IMR-90 (cell line): ENCODE measurements at regions not wholly inside any gene's neighbourhood (a gene's known extent, or its start where the extent isn't known, plus 50 kb on each side); places are given as distances from the start of the nearest gene placed in this dataset.

Experiments
- ATAC-seq: fragments of 200-7000 bp; cut with Tn5 transposase; 2 replicates; pipeline ENCODE4 v1.9.1; 2020; ENCODE audit warnings: low read depth, mild to moderate bottlenecking, moderate library complexity
- BruUV-seq: library from RNA; stranded (reverse); fragments of 400-500 nt; replicated peaks from 2 replicates; lab custom pipeline; 2021; lab: Mats Ljungman, UMichigan
- CTCF ChIA-PET: fragments of 300-600 bp; formaldehyde crosslinking; extraction: SDS; loops from one replicate; lab custom pipeline; 2021; ENCODE audit warnings: antibody characterized with exemption; lab: Yijun Ruan, JAX
- POLR2A ChIA-PET: fragments of 300-600 bp; sonication (Branson Sonifier 250); formaldehyde crosslinking; loops from one replicate; lab custom pipeline; 2022; ENCODE audit warnings: antibody characterized with exemption; ENCODE audit not compliant: unreplicated experiment; lab: Charles Lee
- DNase-seq: peaks from one replicate; pipeline ENCODE4 v3.0.0; 2013
- H2AFZ ChIP-seq: replicated peaks from 2 replicates; pipeline ENCODE3; 2013; ENCODE audit warnings: low read length, mild to moderate bottlenecking; ENCODE audit not compliant: poor library complexity
- H2AK5ac ChIP-seq: 2 replicates; pipeline ENCODE4 v1.6.1; 2013; ENCODE audit warnings: low read depth, low read length, inconsistent platforms
- H2AK9ac ChIP-seq: replicated peaks from 2 replicates; pipeline ENCODE3; 2013; ENCODE audit warnings: mild to moderate bottlenecking, low read depth, low read length, moderate library complexity; ENCODE audit not compliant: poor library complexity
- H2BK120ac ChIP-seq: 2 replicates; pipeline ENCODE4 v1.6.1; 2013; ENCODE audit warnings: low read depth, low read length, inconsistent platforms
- H2BK15ac ChIP-seq: 3 replicates; pipeline ENCODE4 v1.6.1; 2013; ENCODE audit warnings: low read depth, low read length, inconsistent platforms
- H2BK20ac ChIP-seq: 2 replicates; pipeline ENCODE4 v1.6.1; 2013; ENCODE audit warnings: low read depth, mild to moderate bottlenecking, inconsistent platforms, low read length, moderate library complexity
- H2BK5ac ChIP-seq: 2 replicates; pipeline ENCODE4 v1.6.1; 2013; ENCODE audit warnings: mild to moderate bottlenecking, low read depth, low read length, inconsistent platforms; ENCODE audit not compliant: poor library complexity, severe bottlenecking
- H3K14ac ChIP-seq: replicated peaks from 2 replicates; pipeline ENCODE4 v1.6.1; 2013; ENCODE audit warnings: low read depth, low read length, inconsistent platforms
- H3K18ac ChIP-seq: 2 replicates; pipeline ENCODE4 v1.6.1; 2013; ENCODE audit warnings: low read depth, low read length, control low read depth
- H3K23ac ChIP-seq: 2 replicates; pipeline ENCODE4 v1.6.1; 2013; ENCODE audit warnings: low read depth, low read length, inconsistent platforms
- H3K27ac ChIP-seq: 2 replicates; pipeline ENCODE4 v1.5.1; 2013; ENCODE audit warnings: mild to moderate bottlenecking, control low read depth, low read length; ENCODE audit not compliant: insufficient read depth
- H3K27me3 ChIP-seq: 2 replicates; pipeline ENCODE4 v1.6.1; 2013; ENCODE audit warnings: low read length; ENCODE audit not compliant: control insufficient read depth, insufficient read depth
- H3K36me3 ChIP-seq: 2 replicates; pipeline ENCODE4 v1.6.1; 2013; ENCODE audit warnings: low read length, mixed read lengths; ENCODE audit not compliant: control insufficient read depth, insufficient read depth
- H3K4ac ChIP-seq: 2 replicates; pipeline ENCODE4 v1.6.1; 2013; ENCODE audit warnings: low read depth, low read length, inconsistent platforms
- H3K4me1 ChIP-seq: 2 replicates; pipeline ENCODE4 v1.6.1; 2013; ENCODE audit warnings: low read length, mixed read lengths; ENCODE audit not compliant: control insufficient read depth, insufficient read depth
- H3K4me2 ChIP-seq: 2 replicates; pipeline ENCODE4 v1.6.1; 2013; ENCODE audit warnings: low read depth, mild to moderate bottlenecking, control low read depth, low read length, moderate library complexity
- H3K4me3 ChIP-seq: 2 replicates; pipeline ENCODE4 v1.5.1; 2013; ENCODE audit warnings: low read depth, mild to moderate bottlenecking, control low read depth, low read length, moderate library complexity; ENCODE audit not compliant: insufficient read depth
- H3K56ac ChIP-seq: 2 replicates; pipeline ENCODE4 v1.6.1; 2013; ENCODE audit warnings: low read length, inconsistent platforms; ENCODE audit not compliant: insufficient read depth; ENCODE audit errors: extremely low read depth
- H3K79me1 ChIP-seq, 2 experiments: 2 replicates each; pipeline ENCODE4 v1.6.1; 2013; ENCODE audit warnings: low read length in 2 of 2, inconsistent platforms in 1 of 2, low read depth in 1 of 2
- H3K9ac ChIP-seq: 2 replicates; pipeline ENCODE4 v1.6.1; 2013; ENCODE audit warnings: low read depth, low read length, control low read depth
- H3K9me1 ChIP-seq: 2 replicates; pipeline ENCODE4 v1.6.1; 2013; ENCODE audit warnings: low read length, inconsistent platforms; ENCODE audit not compliant: insufficient read depth
- H3K9me3 ChIP-seq: 2 replicates; pipeline ENCODE4 v1.6.1; 2013; ENCODE audit warnings: low read length; ENCODE audit not compliant: control insufficient read depth, insufficient read depth
- H4K20me1 ChIP-seq: 2 replicates; pipeline ENCODE4 v1.6.1; 2013; ENCODE audit warnings: low read length, inconsistent platforms; ENCODE audit not compliant: insufficient read depth
- H4K5ac ChIP-seq: 2 replicates; pipeline ENCODE4 v1.6.1; 2013; ENCODE audit warnings: mild to moderate bottlenecking, low read depth, low read length, control low read depth
- H4K8ac ChIP-seq, 2 experiments: 2 replicates each; pipeline ENCODE4 v1.6.1; 2013; ENCODE audit warnings: low read depth in 2 of 2, low read length in 2 of 2, control low read depth in 1 of 2, inconsistent platforms in 1 of 2
- H4K91ac ChIP-seq: 2 replicates; pipeline ENCODE4 v1.6.1; 2013; ENCODE audit warnings: low read depth, low read length, inconsistent platforms; ENCODE audit not compliant: insufficient read depth
- BHLHE40 ChIP-seq: fragments of 150-350 bp; IDR thresholded peaks from 2 replicates; pipeline ENCODE4 v1.6.1; 2016; ENCODE audit warnings: mild to moderate bottlenecking, low read depth, low read length
- CEBPB ChIP-seq: IDR thresholded peaks from 2 replicates; pipeline ENCODE4 v1.6.1; 2012; ENCODE audit warnings: low read depth, low read length, improper control_type of control experiment
- CHD1 ChIP-seq: IDR thresholded peaks from 2 replicates; pipeline ENCODE4 v1.6.1; 2012; ENCODE audit warnings: low read depth, low read length, improper control_type of control experiment
- FOS ChIP-seq: fragments of 150-350 bp; IDR thresholded peaks from 2 replicates; pipeline ENCODE4 v1.6.1; 2016; ENCODE audit warnings: low read depth, low read length
- MAFK ChIP-seq: IDR thresholded peaks from 2 replicates; pipeline ENCODE4 v1.6.1; 2012; ENCODE audit warnings: low read depth, low read length, improper control_type of control experiment
- MAZ ChIP-seq: IDR thresholded peaks from 2 replicates; pipeline ENCODE4 v1.6.1; 2012; ENCODE audit warnings: low read depth, mild to moderate bottlenecking, low read length, improper control_type of control experiment, moderate library complexity, borderline replicate concordance
- MXI1 ChIP-seq: IDR thresholded peaks from 2 replicates; pipeline ENCODE4 v1.6.1; 2012; ENCODE audit warnings: low read depth, mild to moderate bottlenecking, low read length, moderate library complexity, borderline replicate concordance
- NFE2L2 ChIP-seq: fragments of 150-350 bp; IDR thresholded peaks from 2 replicates; pipeline ENCODE4 v1.6.1; 2016; ENCODE audit warnings: low read depth, mild to moderate bottlenecking, low read length
- POLR2A ChIP-seq: IDR thresholded peaks from 2 replicates; pipeline ENCODE4 v1.6.1; 2012; ENCODE audit warnings: mild to moderate bottlenecking, low read depth, low read length
- RAD21 ChIP-seq: IDR thresholded peaks from 2 replicates; pipeline ENCODE4 v1.6.1; 2012; ENCODE audit warnings: low read length, improper control_type of control experiment
- RCOR1 ChIP-seq: IDR thresholded peaks from 2 replicates; pipeline ENCODE4 v1.6.1; 2012; ENCODE audit warnings: mild to moderate bottlenecking, low read length, improper control_type of control experiment; ENCODE audit not compliant: insufficient replicate concordance
- RFX5 ChIP-seq: IDR thresholded peaks from 2 replicates; pipeline ENCODE4 v1.8.0; 2012; ENCODE audit warnings: low read depth, mild to moderate bottlenecking, low read length, moderate library complexity
- SMC3 ChIP-seq: fragments of 150-350 bp; IDR thresholded peaks from 2 replicates; pipeline ENCODE4 v1.6.1; 2016; ENCODE audit warnings: low read depth, mild to moderate bottlenecking, antibody characterized with exemption, low read length, moderate library complexity
- WGBS, 2 experiments: methylation state at CpG; one replicate each; pipeline versions ENCODE4 v1.1.5 to v1.1.7; 2013; ENCODE audit warnings: missing lambda C conversion rate in 2 of 2; ENCODE audit not compliant: insufficient read length in 1 of 2; ENCODE audit errors: extremely low coverage in 2 of 2; 5-methylcytosine and 5-hydroxymethylcytosine counted together
- dilution Hi-C: fragments of 300-500 bp; cut with HindIII; formaldehyde crosslinking; loops from one replicate; pipeline ENCODE4 v1.14.3; 2018; ENCODE audit warnings: low sequenced_read_pairs; ENCODE audit not compliant: unreplicated experiment
- in situ Hi-C: fragments of 300-500 bp; cut with MboI; formaldehyde crosslinking; loops from 3 replicates; pipeline ENCODE4 v1.14.3; 2019; ENCODE audit warnings: low sequenced_read_pairs, inconsistent platforms, mixed read lengths
- intact Hi-C: fragments of 100-400 bp; cut with micrococcal nuclease; formaldehyde crosslinking; loops from 2 replicates; pipeline ENCODE4 v1.10.0; 2022
- TF ChIP-seq, protein P1 (sequence below): fragments of 150-350 bp; IDR thresholded peaks from 2 replicates; pipeline ENCODE4 v1.6.1; 2017; ENCODE audit warnings: mild to moderate bottlenecking, antibody characterized with exemption, low read length, low read depth
- TF ChIP-seq, protein P2 (sequence below): conservative IDR thresholded peaks from 2 replicates; pipeline ENCODE4 v1.5.1; 2012; ENCODE audit warnings: mild to moderate bottlenecking, low read depth, low read length, improper control_type of control experiment
- TF ChIP-seq, protein P3 (sequence below): fragments of 150-350 bp; IDR thresholded peaks from 2 replicates; pipeline ENCODE4 v1.6.1; 2016; ENCODE audit warnings: low read depth, mild to moderate bottlenecking, low read length, moderate library complexity, borderline replicate concordance

DNA sequence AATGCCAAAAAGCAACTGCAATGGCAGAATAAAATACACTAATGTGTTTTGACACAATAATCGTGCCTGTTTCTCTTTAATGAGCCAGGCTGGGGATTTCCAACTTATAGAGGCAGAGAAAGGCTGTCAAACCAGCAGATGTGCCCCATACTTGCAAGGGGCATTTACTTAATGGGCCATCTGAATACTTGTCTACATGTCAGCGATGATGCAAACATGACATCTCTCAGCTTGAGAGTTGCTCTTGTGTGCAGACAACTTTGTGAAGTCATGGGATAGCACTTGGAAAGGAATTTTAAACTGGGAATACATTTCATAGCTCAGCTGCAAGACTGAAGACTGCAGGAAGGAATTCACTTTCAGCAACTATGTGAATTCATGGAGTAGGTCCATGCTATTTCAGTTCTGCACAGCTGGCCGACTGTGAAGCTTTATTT is 127.4 kb upstream of the ADAMTS9 start:
- Histone ChIP-seq H2AK5ac (no peak overlapping the region), H3K23ac (no peak overlapping the region), H3K56ac (no peak overlapping the region), H4K5ac (no peak overlapping the region), H3K27me3 (no peaks in the 10 kb centered on the region), H3K4me2 (no peak overlapping the region), H3K9me3 (no peaks in the 10 kb centered on the region), H2AK9ac (no peak overlapping the region), H3K14ac (no peak overlapping the region), H3K36me3 (no peaks in the 10 kb centered on the region), H2AFZ (no peak overlapping the region), H2BK15ac (no peak overlapping the region), H4K8ac (no peak overlapping the region), H2BK20ac (no peak overlapping the region), H2BK5ac (no peak overlapping the region), H3K4me3 (no peak overlapping the region), H2BK120ac (no peak overlapping the region), H3K4me1 (peaks cover 3% of the 10 kb centered on the region; the same call in 1 of the 2 replicates), H3K4ac (no peak overlapping the region), H3K18ac (no peak overlapping the region), H4K20me1 (no peaks in the 10 kb centered on the region), H3K27ac (no peak overlapping the region), H4K91ac (no peak overlapping the region), H3K9me1 (no peaks in the 10 kb centered on the region), H3K79me1 (no peaks in the 10 kb centered on the region), H3K9ac (no peak overlapping the region)
- dilution Hi-C loops (no loop called here), in situ Hi-C loops (no loop called here), intact Hi-C loops (no loop called here)
- DNase-seq (peak; percentile 59), ATAC-seq (peak; percentile 93)
- POLR2A ChIA-PET = no interaction called here
- no peak for TF ChIP-seq FOS
- TF ChIP-seq BHLHE40 = no peak
- no peak for TF ChIP-seq MAFK
- no peak for TF ChIP-seq RAD21
- TF ChIP-seq CEBPB = no peak
- TF ChIP-seq MAZ = no peak
- TF ChIP-seq POLR2A = no peak
- TF ChIP-seq, protein P1, sequence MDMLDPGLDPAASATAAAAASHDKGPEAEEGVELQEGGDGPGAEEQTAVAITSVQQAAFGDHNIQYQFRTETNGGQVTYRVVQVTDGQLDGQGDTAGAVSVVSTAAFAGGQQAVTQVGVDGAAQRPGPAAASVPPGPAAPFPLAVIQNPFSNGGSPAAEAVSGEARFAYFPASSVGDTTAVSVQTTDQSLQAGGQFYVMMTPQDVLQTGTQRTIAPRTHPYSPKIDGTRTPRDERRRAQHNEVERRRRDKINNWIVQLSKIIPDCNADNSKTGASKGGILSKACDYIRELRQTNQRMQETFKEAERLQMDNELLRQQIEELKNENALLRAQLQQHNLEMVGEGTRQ = no peak
- no peak for TF ChIP-seq RFX5
- no peak for TF ChIP-seq RCOR1
- TF ChIP-seq, protein P2, sequence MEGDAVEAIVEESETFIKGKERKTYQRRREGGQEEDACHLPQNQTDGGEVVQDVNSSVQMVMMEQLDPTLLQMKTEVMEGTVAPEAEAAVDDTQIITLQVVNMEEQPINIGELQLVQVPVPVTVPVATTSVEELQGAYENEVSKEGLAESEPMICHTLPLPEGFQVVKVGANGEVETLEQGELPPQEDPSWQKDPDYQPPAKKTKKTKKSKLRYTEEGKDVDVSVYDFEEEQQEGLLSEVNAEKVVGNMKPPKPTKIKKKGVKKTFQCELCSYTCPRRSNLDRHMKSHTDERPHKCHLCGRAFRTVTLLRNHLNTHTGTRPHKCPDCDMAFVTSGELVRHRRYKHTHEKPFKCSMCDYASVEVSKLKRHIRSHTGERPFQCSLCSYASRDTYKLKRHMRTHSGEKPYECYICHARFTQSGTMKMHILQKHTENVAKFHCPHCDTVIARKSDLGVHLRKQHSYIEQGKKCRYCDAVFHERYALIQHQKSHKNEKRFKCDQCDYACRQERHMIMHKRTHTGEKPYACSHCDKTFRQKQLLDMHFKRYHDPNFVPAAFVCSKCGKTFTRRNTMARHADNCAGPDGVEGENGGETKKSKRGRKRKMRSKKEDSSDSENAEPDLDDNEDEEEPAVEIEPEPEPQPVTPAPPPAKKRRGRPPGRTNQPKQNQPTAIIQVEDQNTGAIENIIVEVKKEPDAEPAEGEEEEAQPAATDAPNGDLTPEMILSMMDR = no peak
- TF ChIP-seq, protein P3, sequence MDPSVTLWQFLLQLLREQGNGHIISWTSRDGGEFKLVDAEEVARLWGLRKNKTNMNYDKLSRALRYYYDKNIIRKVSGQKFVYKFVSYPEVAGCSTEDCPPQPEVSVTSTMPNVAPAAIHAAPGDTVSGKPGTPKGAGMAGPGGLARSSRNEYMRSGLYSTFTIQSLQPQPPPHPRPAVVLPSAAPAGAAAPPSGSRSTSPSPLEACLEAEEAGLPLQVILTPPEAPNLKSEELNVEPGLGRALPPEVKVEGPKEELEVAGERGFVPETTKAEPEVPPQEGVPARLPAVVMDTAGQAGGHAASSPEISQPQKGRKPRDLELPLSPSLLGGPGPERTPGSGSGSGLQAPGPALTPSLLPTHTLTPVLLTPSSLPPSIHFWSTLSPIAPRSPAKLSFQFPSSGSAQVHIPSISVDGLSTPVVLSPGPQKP = no peak
- no peak for TF ChIP-seq NFE2L2
- no peak for TF ChIP-seq SMC3
- no peak for TF ChIP-seq CHD1
- no peak for TF ChIP-seq MXI1
- no TSS peak for BruUV-seq
- 20% methylated on average over 1 of the region's 3 CpGs; no CpG with 5 or more reads in 1 of the 2 experiments for WGBS, 2 experiments
- CTCF ChIA-PET = no interaction called here
